ENCODE measurements at regions not wholly inside any gene's neighbourhood (a gene's known extent, or its start where the extent isn't known, plus 50 kb on each side); places are given as distances from the start of the nearest gene placed in this dataset.
A peak's percentile ranks its signal among the peaks of the same experiment; 100 is the strongest.

GRCh38 chr4:108365551-108365950 is 196.8 kb upstream of the LEF1 start:
- ATAC-seq (ENCODE audit: low FRiP score), result no peak
- no peak for DNase-seq (ENCODE audit: low spot score)
- TF ChIP-seq CTCF (IDR thresholded peaks at IDR 0.05), result no peak

- TF ChIP-seq CTCF (IDR thresholded peaks at IDR 0.05), result no peak
- ATAC-seq (ENCODE audit: low FRiP score) (no peak), DNase-seq (ENCODE audit: low spot score) (no peak)
Observed at GRCh38 chr4:108361886-108362285, 193.2 kb upstream of the LEF1 start.

- ATAC-seq (ENCODE audit: low FRiP score) (peak; percentile 37), DNase-seq (ENCODE audit: low spot score) (no peak)
- TF ChIP-seq CTCF (IDR thresholded peaks at IDR 0.05), result no peak
Observed at GRCh38 chr4:108361446-108361820, 192.7 kb upstream of the LEF1 start.

- DNase-seq (ENCODE audit: low spot score) (no peak), ATAC-seq (ENCODE audit: low FRiP score) (peak; percentile 66)
- TF ChIP-seq CTCF (IDR thresholded peaks at IDR 0.05), result no peak
Observed at GRCh38 chr4:108360754-108361445, 192.2 kb upstream of the LEF1 start.

GRCh38 chr4:108359986-108360681 is 191.4 kb upstream of the LEF1 start:
- no peak for ATAC-seq (ENCODE audit: low FRiP score)
- no peak for DNase-seq (ENCODE audit: low spot score)
- no peak for TF ChIP-seq CTCF (IDR thresholded peaks at IDR 0.05)

GRCh38 chr4:108359130-108359985 is 190.6 kb upstream of the LEF1 start:
- ATAC-seq (ENCODE audit: low FRiP score), result no peak
- no peak for DNase-seq (ENCODE audit: low spot score)
- no peak for TF ChIP-seq CTCF (IDR thresholded peaks at IDR 0.05)

Data from omental fat pad (tissue), 3 donors.